K562 (cell line): ENCODE measurements at regions not wholly inside any gene's neighbourhood (a gene's known extent, or its start where the extent isn't known, plus 50 kb on each side); places are given as distances from the start of the nearest gene placed in this dataset.

Source experiments
- ATAC-seq: fragments of 200-7000 bp; cut with Tn5 transposase; 3 replicates; pipeline ENCODE4 v1.9.1; 2020; ENCODE audit warnings: moderate library complexity
- BruUV-seq: library from RNA; stranded (reverse); fragments of 400-500 nt; replicated peaks from 2 replicates; lab custom pipeline; 2021; lab: Mats Ljungman, UMichigan
- CTCF ChIA-PET: fragments of 300-600 bp; formaldehyde crosslinking; extraction: SDS; loops from one replicate; lab custom pipeline; 2021; ENCODE audit warnings: low intra/inter-chr PET ratio; lab: Yijun Ruan, JAX
- POLR2A ChIA-PET: fragments of 300-600, 350-650 bp; sonication (Branson Sonifier 250); formaldehyde crosslinking; extraction: SDS; loops from one replicate; lab custom pipeline; 2021; ENCODE audit warnings: antibody characterized with exemption, inconsistent platforms; lab: Yijun Ruan, JAX
- DNase-seq, 4 experiments: peaks; one replicate each; pipeline versions ENCODE4 v3.0.0 to v3.0.0-alpha.2; 2011 to 2018; ENCODE audit warnings: low spot score in 3 of 4, mixed read lengths in 3 of 4; ENCODE audit errors: extremely low read depth in 1 of 4
- FAIRE-seq: peaks from 2 replicates; lab custom pipeline; 2011; peaks lifted over from hg19 to GRCh38; lab: Jason Lieb, UNC
- H2AFZ ChIP-seq: 2 replicates; pipeline ENCODE4 v1.6.0; 2011; ENCODE audit warnings: low read depth, low read length, control low read depth, inconsistent platforms
- H3K27ac ChIP-seq: fragments of 200-600 bp; 3 replicates; pipeline ENCODE4 v1.8.0; 2011; ENCODE audit warnings: low read depth, mild to moderate bottlenecking, control low read depth, inconsistent platforms, low read length, moderate library complexity, mixed read lengths; ENCODE audit errors: extremely low read depth
- H3K27me3 ChIP-seq, 2 experiments: fragments of 300-600 bp in 1 of 2; 2 replicates in 1 of 2; 3 replicates in 1 of 2; pipeline versions ENCODE4 v1.6.0 to v1.8.0; 2011; ENCODE audit warnings: inconsistent platforms in 2 of 2, low read length in 2 of 2, mild to moderate bottlenecking in 1 of 2, mixed read lengths in 1 of 2, moderate library complexity in 1 of 2; ENCODE audit not compliant: control insufficient read depth in 2 of 2, insufficient read depth in 2 of 2
- H3K36me3 ChIP-seq: fragments of 300-600 bp; 3 replicates; pipeline ENCODE4 v1.8.0; 2011; ENCODE audit warnings: mild to moderate bottlenecking, low read length, inconsistent platforms; ENCODE audit not compliant: control insufficient read depth, insufficient read depth
- H3K4me1 ChIP-seq, 2 experiments: fragments of 200-600 bp in 1 of 2; replicated peaks in 1 of 2; 2 replicates in 1 of 2; 3 replicates in 1 of 2; pipeline versions ENCODE4 v1.5.1 to v1.8.0; 2011; ENCODE audit warnings: inconsistent platforms in 2 of 2, low read length in 2 of 2, mild to moderate bottlenecking in 1 of 2, mixed read lengths in 1 of 2, moderate library complexity in 1 of 2; ENCODE audit not compliant: control insufficient read depth in 2 of 2, insufficient read depth in 2 of 2
- H3K4me2 ChIP-seq: 2 replicates; pipeline ENCODE4 v1.6.1; 2011; ENCODE audit warnings: low read length, control low read depth, inconsistent platforms, mixed read lengths; ENCODE audit not compliant: insufficient read depth
- H3K4me3 ChIP-seq: fragments of 200-600 bp; sonication (generic), shearing (Covaris generic); 2 replicates; pipeline ENCODE4 v1.5.1; 2016; ENCODE audit warnings: control low read depth, inconsistent platforms
- H3K79me2 ChIP-seq: fragments of 200-600 bp; 3 replicates; pipeline ENCODE4 v1.8.0; 2011; ENCODE audit warnings: low read length, inconsistent platforms; ENCODE audit not compliant: control insufficient read depth, insufficient read depth
- H3K9ac ChIP-seq, 2 experiments: 2 replicates each; pipeline versions ENCODE4 v1.6.0 to v1.6.1; 2011; ENCODE audit warnings: low read depth in 2 of 2, low read length in 2 of 2, control low read depth in 1 of 2, inconsistent platforms in 1 of 2, mild to moderate bottlenecking in 1 of 2, mixed read lengths in 1 of 2; ENCODE audit not compliant: insufficient read depth in 1 of 2
- H3K9me1 ChIP-seq: one replicate; pipeline ENCODE4 v1.6.0; 2011; ENCODE audit warnings: inconsistent platforms, mild to moderate bottlenecking, low read length, moderate library complexity; ENCODE audit not compliant: control insufficient read depth, insufficient read depth
- H3K9me3 ChIP-seq: replicated peaks from 2 replicates; pipeline ENCODE4 v1.5.1; 2011; ENCODE audit warnings: low read depth, low read length, inconsistent platforms; ENCODE audit not compliant: control insufficient read depth, insufficient read depth
- H4K20me1 ChIP-seq: replicated peaks from 2 replicates; pipeline ENCODE4 v1.6.1; 2011; ENCODE audit warnings: low read length, inconsistent platforms, mixed read lengths; ENCODE audit not compliant: control insufficient read depth, insufficient read depth
- EZH2 ChIP-seq: IDR thresholded peaks from 2 replicates; pipeline ENCODE4 v1.6.1; 2012; ENCODE audit warnings: low read depth, mild to moderate bottlenecking, inconsistent platforms, low read length, borderline replicate concordance
- FOXJ2 ChIP-seq: fragments of 200-800 bp; sonication (Bioruptor generic); IDR thresholded peaks from 2 replicates; pipeline ENCODE4 v1.6.1; 2016; ENCODE audit warnings: missing genetic modification characterization, missing compliant biosample characterization
- HBP1 ChIP-seq: fragments of 450-650 bp; formaldehyde crosslinking; IDR thresholded peaks from 2 replicates; pipeline ENCODE4 v1.4.0; 2022; ENCODE audit warnings: missing genetic modification characterization
- KAT8 ChIP-seq: fragments of 450-650 bp; IDR thresholded peaks from 2 replicates; pipeline ENCODE4 v1.6.1; 2016; ENCODE audit warnings: low read depth, mild to moderate bottlenecking
- KLF13 ChIP-seq: fragments of 450-650 bp; IDR thresholded peaks from 2 replicates; pipeline ENCODE4 v1.6.1; 2016; ENCODE audit warnings: missing genetic modification characterization, low read depth, mild to moderate bottlenecking, missing compliant biosample characterization, moderate library complexity, borderline replicate concordance
- PTRF ChIP-seq: fragments of 450-650 bp; IDR thresholded peaks from 2 replicates; pipeline ENCODE4 v1.6.1; 2016; ENCODE audit warnings: mild to moderate bottlenecking, missing genetic modification characterization, missing compliant biosample characterization
- SMAD4 ChIP-seq: fragments of 250-450 bp; sonication (Bioruptor Pico); conservative IDR thresholded peaks from 2 replicates; pipeline ENCODE4 v1.8.0; 2021; ENCODE audit warnings: inconsistent platforms, mild to moderate bottlenecking, moderate library complexity
- WGBS: fragments of 100-300 bp; shearing (Covaris generic); methylation state at CpG from one replicate; pipeline ENCODE4 v1.1.6; 2016; ENCODE audit warnings: low coverage, mixed read lengths; ENCODE audit not compliant: insufficient coverage; ENCODE audit errors: missing lambda C conversion rate; 5-methylcytosine and 5-hydroxymethylcytosine counted together
- in situ Hi-C: fragments of 300-500 bp; cut with MboI; formaldehyde crosslinking; loops from 4 replicates; pipeline ENCODE4 v1.15.0; 2018; ENCODE audit warnings: inconsistent platforms, mixed read lengths
- intact Hi-C: fragments of 100-400 bp; cut with micrococcal nuclease; formaldehyde crosslinking; loops from 2 replicates; pipeline ENCODE4 v1.14.2; 2022

- CTCF ChIA-PET = no interaction called here
- H3K9me1 ChIP-seq = no peaks in the 10 kb centered on the region
- H3K79me2 ChIP-seq = no peaks in the 10 kb centered on the region
- 0% methylated on average over 1 of the region's 1 CpG for whole genome bisulfite sequencing
- H3K9ac ChIP-seq = no peak overlapping the region
- no peaks in the 10 kb centered on the region for H3K4me1 ChIP-seq
- no peak overlapping the region for H2AFZ ChIP-seq
- intact Hi-C loops (no loop called here), in situ Hi-C loops (no loop called here)
- DNase-seq (no peak), ATAC-seq (no peak), FAIRE-seq (no peak)
- H3K9me3 ChIP-seq = no peaks in the 10 kb centered on the region
- no peak overlapping the region for H3K27ac ChIP-seq
- H3K36me3 ChIP-seq = no peaks in the 10 kb centered on the region
- POLR2A ChIA-PET = no interaction called here
- no peak overlapping the region for H3K4me2 ChIP-seq
- no peak overlapping the region for H3K4me3 ChIP-seq
- H3K27me3 ChIP-seq = no peaks in the 10 kb centered on the region
- no TSS peak for BruUV-seq
- H4K20me1 ChIP-seq = no peaks in the 10 kb centered on the region
- no peak for TF ChIP-seq FOXJ2 (tag)
- no peak for TF ChIP-seq EZH2
- no peak for TF ChIP-seq KLF13 (tag)
- TF ChIP-seq PTRF = no peak
- TF ChIP-seq SMAD4 (CRISPR knock-in tag) = no peak
- TF ChIP-seq KAT8 = no peak
- TF ChIP-seq HBP1 (CRISPR knock-in tag) = no peak
- TF ChIP-seq, all 486 proteins: peak for 0
These were observed 126.5 kb upstream of the HDGFL1 start for GRCh38 chr6:22442826-22443225.
